GM23338 (cell line): ENCODE measurements at regions not wholly inside any gene's neighbourhood (a gene's known extent, or its start where the extent isn't known, plus 50 kb on each side); places are given as distances from the start of the nearest gene placed in this dataset.

Experiments
- CREB1 ChIP-seq: fragments of 250-450 bp; sonication (Bioruptor Pico); IDR thresholded peaks from 2 replicates; pipeline ENCODE4 v1.5.0; 2020; ENCODE audit warnings: low read depth, mild to moderate bottlenecking, moderate library complexity
- EZH2 ChIP-seq: fragments of 200-600 bp; sonication (generic); IDR thresholded peaks from one replicate; pipeline ENCODE4 v1.8.0; 2017; ENCODE audit warnings: antibody characterized with exemption, mild to moderate bottlenecking, low read depth; ENCODE audit not compliant: unreplicated experiment
- POLR2AphosphoS5 ChIP-seq: IDR thresholded peaks from 2 replicates; pipeline ENCODE4 v1.6.1; 2016; ENCODE audit warnings: antibody characterized with exemption, low read depth
- STAT1 ChIP-seq: IDR thresholded peaks from one replicate; pipeline ENCODE4 v1.6.1; 2016; ENCODE audit warnings: antibody characterized with exemption; ENCODE audit not compliant: unreplicated experiment
- TF ChIP-seq, protein P1 (sequence below), 2 experiments: fragments of 200-600 bp in 1 of 2; sonication (generic) in 1 of 2; conservative IDR thresholded peaks; 2 replicates each; pipeline versions ENCODE4 v1.5.1 to v1.6.1; 2016 to 2017; ENCODE audit warnings: antibody characterized with exemption in 2 of 2, low read depth in 2 of 2, mild to moderate bottlenecking in 2 of 2, moderate library complexity in 1 of 2

- no peak for TF ChIP-seq POLR2AphosphoS5
- TF ChIP-seq, protein P1, sequence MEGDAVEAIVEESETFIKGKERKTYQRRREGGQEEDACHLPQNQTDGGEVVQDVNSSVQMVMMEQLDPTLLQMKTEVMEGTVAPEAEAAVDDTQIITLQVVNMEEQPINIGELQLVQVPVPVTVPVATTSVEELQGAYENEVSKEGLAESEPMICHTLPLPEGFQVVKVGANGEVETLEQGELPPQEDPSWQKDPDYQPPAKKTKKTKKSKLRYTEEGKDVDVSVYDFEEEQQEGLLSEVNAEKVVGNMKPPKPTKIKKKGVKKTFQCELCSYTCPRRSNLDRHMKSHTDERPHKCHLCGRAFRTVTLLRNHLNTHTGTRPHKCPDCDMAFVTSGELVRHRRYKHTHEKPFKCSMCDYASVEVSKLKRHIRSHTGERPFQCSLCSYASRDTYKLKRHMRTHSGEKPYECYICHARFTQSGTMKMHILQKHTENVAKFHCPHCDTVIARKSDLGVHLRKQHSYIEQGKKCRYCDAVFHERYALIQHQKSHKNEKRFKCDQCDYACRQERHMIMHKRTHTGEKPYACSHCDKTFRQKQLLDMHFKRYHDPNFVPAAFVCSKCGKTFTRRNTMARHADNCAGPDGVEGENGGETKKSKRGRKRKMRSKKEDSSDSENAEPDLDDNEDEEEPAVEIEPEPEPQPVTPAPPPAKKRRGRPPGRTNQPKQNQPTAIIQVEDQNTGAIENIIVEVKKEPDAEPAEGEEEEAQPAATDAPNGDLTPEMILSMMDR (conservative IDR thresholded peaks at IDR 0.05; ENCODE audit: low read depth in 2 of 2): no peak
- no peak for TF ChIP-seq EZH2
- no peak for TF ChIP-seq STAT1
- TF ChIP-seq CREB1: no peak
Observed at GRCh38 chr12:13369474-13370056, 173.0 kb downstream of the EMP1 start.
